WERI-Rb-1 (cell line): ENCODE measurements at regions not wholly inside any gene's neighbourhood (a gene's known extent, or its start where the extent isn't known, plus 50 kb on each side); places are given as distances from the start of the nearest gene placed in this dataset.

Experiments
- DNase-seq: peaks from one replicate; pipeline ENCODE4 v3.0.0-alpha.2; 2020
- H3K27ac ChIP-seq: fragments of 250-450 bp; sonication (Bioruptor Pico); 2 replicates; pipeline ENCODE4 v1.5.1; 2020; ENCODE audit warnings: mild to moderate bottlenecking, moderate library complexity
- H3K27me3 ChIP-seq: fragments of 250-450 bp; sonication (Bioruptor Pico); 2 replicates; pipeline ENCODE4 v1.5.1; 2021; ENCODE audit warnings: mild to moderate bottlenecking, low read depth, moderate library complexity; ENCODE audit not compliant: insufficient read depth, severe bottlenecking
- H3K36me3 ChIP-seq: fragments of 250-450 bp; sonication (Bioruptor Pico); 2 replicates; pipeline ENCODE4 v1.5.1; 2020; ENCODE audit warnings: mild to moderate bottlenecking, moderate library complexity
- H3K4me3 ChIP-seq: 2 replicates; pipeline ENCODE4 v1.5.1; 2011; ENCODE audit warnings: low read depth, mild to moderate bottlenecking, control low read depth, low read length
- H3K9me3 ChIP-seq: fragments of 250-450 bp; sonication (Bioruptor Pico); 2 replicates; pipeline ENCODE4 v1.5.1; 2021; ENCODE audit warnings: mild to moderate bottlenecking, moderate library complexity; ENCODE audit not compliant: severe bottlenecking
- CTCF ChIP-seq: IDR thresholded peaks from 2 replicates; pipeline ENCODE4 v1.5.1; 2011; ENCODE audit warnings: low read depth, mild to moderate bottlenecking, control low read depth, inconsistent platforms, low read length

- no peak overlapping the region for H3K4me3 ChIP-seq
- DNase-seq = peak; percentile 37
- H3K27ac ChIP-seq = no peak overlapping the region
- TF ChIP-seq CTCF = peak; percentile 36
- no peaks in the 10 kb centered on the region for H3K36me3 ChIP-seq
- H3K9me3 ChIP-seq = peaks cover 4% of the 10 kb centered on the region
- no peaks in the 10 kb centered on the region for H3K27me3 ChIP-seq
Measured at GRCh38 chr3:107938143-107938542, 152.7 kb downstream of the CD47 start.

GRCh38 chr3:107934808-107935207, 156.0 kb downstream of the CD47 start:
- no peaks in the 10 kb centered on the region for H3K27me3 ChIP-seq
- no peak for TF ChIP-seq CTCF
- H3K27ac ChIP-seq = no peak overlapping the region
- peaks cover 4% of the 10 kb centered on the region for H3K9me3 ChIP-seq
- no peaks in the 10 kb centered on the region for H3K36me3 ChIP-seq
- no peak overlapping the region for H3K4me3 ChIP-seq
- DNase-seq = no peak

- Histone ChIP-seq H3K4me3 (no peak overlapping the region), H3K36me3 (no peaks in the 10 kb centered on the region), H3K27me3 (no peaks in the 10 kb centered on the region), H3K9me3 (peaks cover 4% of the 10 kb centered on the region), H3K27ac (no peak overlapping the region)
- no peak for TF ChIP-seq CTCF
- no peak for DNase-seq
Measured at GRCh38 chr3:107933450-107933849, 157.4 kb downstream of the CD47 start.

- TF ChIP-seq CTCF = no peak
- Histone ChIP-seq H3K36me3 (no peaks in the 10 kb centered on the region), H3K4me3 (no peak overlapping the region), H3K27ac (no peak overlapping the region), H3K9me3 (peaks cover 4% of the 10 kb centered on the region), H3K27me3 (no peaks in the 10 kb centered on the region)
- DNase-seq = no peak
Measured at GRCh38 chr3:107931326-107931725, 159.5 kb downstream of the CD47 start.

- Histone ChIP-seq H3K27me3 (no peaks in the 10 kb centered on the region), H3K27ac (no peak overlapping the region), H3K36me3 (no peaks in the 10 kb centered on the region), H3K4me3 (no peak overlapping the region), H3K9me3 (peaks cover 4% of the 10 kb centered on the region)
- DNase-seq = no peak
- TF ChIP-seq CTCF = no peak
Measured at GRCh38 chr3:107929088-107929487, 161.7 kb downstream of the CD47 start.

GRCh38 chr3:107928084-107928445, 162.8 kb downstream of the CD47 start:
- H3K27ac ChIP-seq = no peak overlapping the region
- H3K9me3 ChIP-seq = no peaks in the 10 kb centered on the region
- H3K27me3 ChIP-seq = no peaks in the 10 kb centered on the region
- peak overlapping the region; percentile 52 for H3K4me3 ChIP-seq
- no peaks in the 10 kb centered on the region for H3K36me3 ChIP-seq
- DNase-seq = no peak
- TF ChIP-seq CTCF = no peak
